ENCODE measurements at regions not wholly inside any gene's neighbourhood (a gene's known extent, or its start where the extent isn't known, plus 50 kb on each side); places are given as distances from the start of the nearest gene placed in this dataset.
"Not testable (repeated sequence)": the region's sequence is repeated elsewhere in the genome, so short reads cannot be mapped to it uniquely, and the experiment has no call there.

GRCh38 chr1:213531369-213532310, 456.1 kb upstream of the PROX1 start:
- no peak for DNase-seq (ENCODE audit: low read depth)

- DNase-seq (ENCODE audit: low read depth) = no peak
Measured at GRCh38 chr1:213533125-213533524, 454.6 kb upstream of the PROX1 start.

- no peak for DNase-seq (ENCODE audit: low read depth)
Measured at GRCh38 chr1:213535679-213536078, 452.1 kb upstream of the PROX1 start.

GRCh38 chr1:213538251-213538650, 449.5 kb upstream of the PROX1 start:
- DNase-seq (ENCODE audit: low read depth) = no peak

- DNase-seq (ENCODE audit: low read depth) = no peak
Measured at GRCh38 chr1:213539464-213539863, 448.3 kb upstream of the PROX1 start.

- DNase-seq (ENCODE audit: low read depth) = no peak
Measured at GRCh38 chr1:213541641-213542040, 446.1 kb upstream of the PROX1 start.

GRCh38 chr1:213545181-213545580, 442.6 kb upstream of the PROX1 start:
- DNase-seq (ENCODE audit: low read depth) = not testable (repeated sequence)

- DNase-seq (ENCODE audit: low read depth) = no peak
Measured at GRCh38 chr1:213549982-213550381, 437.8 kb upstream of the PROX1 start.

GRCh38 chr1:213550804-213551203, 437.0 kb upstream of the PROX1 start:
- DNase-seq (ENCODE audit: low read depth) = no peak

GRCh38 chr1:213552045-213552444, 435.7 kb upstream of the PROX1 start:
- no peak for DNase-seq (ENCODE audit: low read depth)

- DNase-seq (ENCODE audit: low read depth) = no peak
Measured at GRCh38 chr1:213560226-213560625, 427.5 kb upstream of the PROX1 start.

GRCh38 chr1:213561870-213562269, 425.9 kb upstream of the PROX1 start:
- DNase-seq (ENCODE audit: low read depth) = no peak

GRCh38 chr1:213564215-213564659, 423.5 kb upstream of the PROX1 start:
- no peak for DNase-seq (ENCODE audit: low read depth)

GRCh38 chr1:213568929-213569815, 418.6 kb upstream of the PROX1 start:
- no peak for DNase-seq (ENCODE audit: low read depth)

GRCh38 chr1:213569816-213570150, 418.0 kb upstream of the PROX1 start:
- DNase-seq (ENCODE audit: low read depth) = no peak

- no peak for DNase-seq (ENCODE audit: low read depth)
Measured at GRCh38 chr1:213570487-213570886, 417.3 kb upstream of the PROX1 start.

GRCh38 chr1:213571419-213571818, 416.4 kb upstream of the PROX1 start:
- no peak for DNase-seq (ENCODE audit: low read depth)

- DNase-seq (ENCODE audit: low read depth) = no peak
Measured at GRCh38 chr1:213571843-213572242, 415.9 kb upstream of the PROX1 start.

GRCh38 chr1:213572912-213573647, 414.7 kb upstream of the PROX1 start:
- no peak for DNase-seq (ENCODE audit: low read depth)

- DNase-seq (ENCODE audit: low read depth) = no peak
Measured at GRCh38 chr1:213573648-213574009, 414.1 kb upstream of the PROX1 start.

- no peak for DNase-seq (ENCODE audit: low read depth)
Measured at GRCh38 chr1:213582976-213583567, 404.7 kb upstream of the PROX1 start.

GRCh38 chr1:213584272-213584671, 403.5 kb upstream of the PROX1 start:
- no peak for DNase-seq (ENCODE audit: low read depth)
